ENCODE measurements at regions not wholly inside any gene's neighbourhood (a gene's known extent, or its start where the extent isn't known, plus 50 kb on each side); places are given as distances from the start of the nearest gene placed in this dataset.

GRCh38 chr6:98136333-98136732 is 698.0 kb upstream of the POU3F2 start:
- TF ChIP-seq SPI1 (IDR thresholded peaks at IDR 0.05; ENCODE audit: low read depth, low read length) = no peak
- no peak for TF ChIP-seq POLR2A (IDR thresholded peaks at IDR 0.05; ENCODE audit: low read depth, low read length)
- no peak for TF ChIP-seq POLR2AphosphoS5 (IDR thresholded peaks at IDR 0.05; ENCODE audit: low read depth, low read length)
- TF ChIP-seq TAF1 (IDR thresholded peaks at IDR 0.05; ENCODE audit: low read depth, low read length) = no peak
- TF ChIP-seq PAX5 (IDR thresholded peaks at IDR 0.05; ENCODE audit: insufficient read depth, low read length, severe bottlenecking) = no peak
- TF ChIP-seq POU2F2 (IDR thresholded peaks at IDR 0.05; ENCODE audit: low read depth, low read length) = no peak
